ENCODE measurements at regions not wholly inside any gene's neighbourhood (a gene's known extent, or its start where the extent isn't known, plus 50 kb on each side); places are given as distances from the start of the nearest gene placed in this dataset.

GRCh38 chr15:98390946-98391530, 257.3 kb upstream of the IGF1R start:
- no peak for DNase-seq

DNA sequence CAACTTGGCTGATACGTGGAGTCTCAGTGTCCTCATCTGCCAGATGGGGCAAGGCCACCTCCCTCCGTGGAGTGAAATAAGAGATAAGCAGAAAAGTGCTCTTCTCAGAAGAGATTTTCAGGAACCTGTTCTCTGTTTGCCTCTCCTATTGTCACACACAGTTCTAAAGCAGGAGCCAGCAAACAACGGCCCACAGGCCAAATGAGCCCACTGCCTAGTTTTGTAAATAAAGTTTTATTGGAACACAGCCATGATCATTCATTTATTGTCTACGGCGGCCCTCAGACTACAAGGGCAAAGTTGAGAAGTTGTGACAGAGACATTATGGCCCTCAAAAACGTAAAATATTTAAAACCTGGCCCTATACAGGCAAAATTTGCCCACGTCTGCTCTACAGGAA, 256.8 kb upstream of the IGF1R start:
- DNase-seq, result no peak

DNA sequence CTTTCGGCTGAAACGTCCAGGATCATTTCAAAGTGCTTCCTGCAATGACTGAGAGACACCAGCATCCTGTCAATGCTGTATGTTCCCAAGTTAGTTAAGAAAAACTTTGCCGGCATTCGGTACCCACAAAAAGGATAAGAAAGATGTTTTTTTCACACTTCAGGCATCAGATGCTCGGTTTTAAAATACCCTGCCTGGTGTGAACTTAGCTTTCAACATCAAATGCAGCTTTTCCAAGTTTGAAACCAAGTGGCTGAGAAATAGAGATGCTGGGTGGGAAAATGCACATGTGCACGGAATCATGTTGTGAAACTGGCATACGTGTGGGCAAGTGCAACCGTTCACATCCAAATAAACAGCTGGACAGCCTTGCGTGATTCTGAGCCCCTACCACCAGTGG, 254.9 kb upstream of the IGF1R start:
- DNase-seq, result no peak

DNA sequence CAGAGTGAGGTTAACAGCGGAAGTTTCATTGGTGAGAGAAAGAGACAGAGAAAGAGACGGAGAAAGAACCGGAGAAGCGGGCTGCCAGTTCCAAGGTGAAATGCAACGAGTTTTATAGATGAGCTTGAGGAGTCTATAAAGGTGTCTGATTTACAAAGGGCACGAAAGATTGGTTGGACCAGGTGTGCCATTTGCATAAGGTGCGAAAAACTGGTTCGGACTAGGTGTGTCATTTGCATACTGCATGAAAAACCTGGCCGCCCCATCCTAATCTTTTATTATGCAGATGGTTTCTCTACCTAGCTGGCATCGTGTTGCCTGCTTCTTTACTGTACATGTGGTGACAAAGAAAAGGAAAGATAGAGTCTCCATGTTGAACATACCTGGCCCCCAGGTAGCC, 253.8 kb upstream of the IGF1R start:
- DNase-seq, result no peak

DNA sequence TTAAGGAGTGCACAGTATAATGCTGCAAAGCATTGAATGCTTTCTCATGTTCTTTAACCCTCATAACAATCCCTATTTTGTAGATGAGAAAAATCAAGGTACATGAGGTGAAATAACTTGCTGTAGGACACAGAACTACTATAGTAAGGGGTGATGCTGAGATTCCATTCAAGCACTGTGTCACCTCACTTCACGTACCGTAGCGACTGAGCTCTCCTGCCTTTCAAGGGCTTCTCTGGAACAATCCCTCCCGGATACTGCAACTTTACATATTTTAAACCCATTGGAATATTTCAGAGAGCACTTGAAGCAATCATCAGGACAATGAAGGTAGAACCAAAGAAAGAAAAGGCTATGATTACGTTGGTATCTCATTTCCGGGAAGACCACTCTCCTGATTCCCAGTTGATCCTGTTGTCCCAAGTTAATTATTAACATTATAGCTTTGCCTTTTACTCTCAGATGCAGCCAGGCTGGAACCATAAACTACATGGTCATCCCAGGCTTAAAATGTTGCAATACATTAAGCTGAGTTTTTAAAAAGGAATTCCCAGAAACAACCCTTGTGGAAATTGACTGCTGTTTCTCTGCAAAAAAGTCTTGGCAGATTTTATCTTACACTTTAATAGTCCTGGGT, 252.2 kb upstream of the IGF1R start:
- no peak for DNase-seq

GRCh38 chr15:98397419-98397818, 250.9 kb upstream of the IGF1R start:
- peak in 1 of 3 donors; percentile 27 for DNase-seq

- no peak for DNase-seq
Measured at GRCh38 chr15:98398056-98398455, 250.3 kb upstream of the IGF1R start.

GRCh38 chr15:98398886-98399285, 249.5 kb upstream of the IGF1R start:
- no peak for DNase-seq

GRCh38 chr15:98400120-98400519, 248.2 kb upstream of the IGF1R start:
- no peak for DNase-seq

- DNase-seq, result no peak
Measured at GRCh38 chr15:98401029-98401428, 247.3 kb upstream of the IGF1R start.

DNA sequence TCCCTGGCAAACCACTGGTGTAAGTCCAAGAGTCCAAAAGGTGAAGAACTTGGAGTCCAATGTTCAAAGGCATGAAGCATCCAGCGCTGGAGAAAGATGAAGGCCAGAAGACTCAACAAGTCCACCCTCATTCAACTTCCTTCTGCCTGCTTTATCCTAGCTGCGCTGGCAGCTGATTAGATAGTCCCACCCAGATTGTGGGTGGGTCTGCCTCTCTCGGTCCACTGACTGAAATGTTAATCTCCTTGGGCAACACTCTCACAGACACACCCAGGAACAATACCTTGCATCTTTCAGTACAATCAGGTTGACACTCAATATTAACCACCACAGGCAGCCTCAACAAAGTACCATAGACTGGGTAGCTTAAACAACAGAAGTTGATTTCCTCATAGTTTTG, 245.9 kb upstream of the IGF1R start:
- no peak for DNase-seq

DNA sequence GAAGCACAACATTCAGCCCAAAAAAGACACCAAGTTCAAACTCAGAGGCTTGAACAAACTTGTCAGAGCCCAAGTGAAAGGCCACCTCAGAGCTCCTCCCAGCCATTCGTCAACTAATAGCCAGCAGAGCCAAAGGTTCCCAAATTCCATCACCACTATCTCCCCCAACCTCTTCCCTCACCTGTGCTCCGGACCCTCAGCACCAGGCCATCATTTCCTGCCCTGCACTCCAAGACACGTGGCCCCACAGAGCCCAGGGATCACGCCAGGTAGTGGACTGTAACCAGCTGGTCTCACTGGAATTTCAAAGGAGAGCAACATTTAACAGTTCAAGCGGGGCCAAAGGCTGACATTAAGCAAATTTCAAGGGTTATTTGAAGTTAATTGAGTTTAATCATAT, 245.2 kb upstream of the IGF1R start:
- no peak for DNase-seq

GRCh38 chr15:98403569-98403968, 244.8 kb upstream of the IGF1R start:
- DNase-seq, result no peak

- DNase-seq, result no peak
Measured at GRCh38 chr15:98405013-98405412, 243.3 kb upstream of the IGF1R start.

DNA sequence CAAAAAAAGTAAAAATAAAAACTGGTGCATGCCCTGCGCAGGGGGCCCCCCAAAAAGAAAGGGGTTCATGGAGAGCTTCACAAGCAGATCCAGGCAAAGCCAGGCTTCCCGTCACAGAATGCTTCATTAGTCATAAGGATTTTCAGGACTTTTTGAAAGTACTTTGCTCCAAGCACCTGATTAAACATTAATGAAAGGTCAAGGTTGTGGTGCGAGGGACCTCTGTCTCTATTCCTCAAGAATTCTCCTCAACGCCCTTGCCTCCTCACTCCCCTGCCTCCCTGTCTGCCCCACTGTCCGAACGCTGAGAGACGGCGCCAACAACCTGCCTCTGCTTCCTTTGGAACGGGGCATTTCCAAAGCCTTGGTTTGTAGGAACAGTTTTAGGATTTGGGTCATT, 240.1 kb upstream of the IGF1R start:
- DNase-seq, result no peak

DNA sequence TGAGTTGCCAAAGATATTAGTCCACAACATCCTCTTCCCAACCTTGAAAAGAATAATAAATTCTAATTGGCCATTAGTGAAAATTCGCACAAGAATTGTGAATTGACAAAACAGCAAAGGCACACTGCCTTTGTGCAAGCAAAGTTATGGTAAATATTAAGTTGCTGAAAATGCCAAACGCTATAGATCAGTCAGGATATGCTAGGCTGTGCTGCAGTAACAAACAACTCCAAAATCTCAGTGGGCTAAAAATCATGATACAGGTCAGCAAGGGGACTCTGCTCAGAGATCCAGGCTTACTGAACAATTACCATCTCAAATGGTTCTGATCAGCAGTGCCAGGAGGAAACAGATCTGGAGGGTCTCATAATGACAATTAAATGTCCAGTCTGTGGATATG, 238.0 kb upstream of the IGF1R start:
- no peak for DNase-seq

GRCh38 chr15:98412852-98413251, 235.5 kb upstream of the IGF1R start:
- no peak for DNase-seq

DNA sequence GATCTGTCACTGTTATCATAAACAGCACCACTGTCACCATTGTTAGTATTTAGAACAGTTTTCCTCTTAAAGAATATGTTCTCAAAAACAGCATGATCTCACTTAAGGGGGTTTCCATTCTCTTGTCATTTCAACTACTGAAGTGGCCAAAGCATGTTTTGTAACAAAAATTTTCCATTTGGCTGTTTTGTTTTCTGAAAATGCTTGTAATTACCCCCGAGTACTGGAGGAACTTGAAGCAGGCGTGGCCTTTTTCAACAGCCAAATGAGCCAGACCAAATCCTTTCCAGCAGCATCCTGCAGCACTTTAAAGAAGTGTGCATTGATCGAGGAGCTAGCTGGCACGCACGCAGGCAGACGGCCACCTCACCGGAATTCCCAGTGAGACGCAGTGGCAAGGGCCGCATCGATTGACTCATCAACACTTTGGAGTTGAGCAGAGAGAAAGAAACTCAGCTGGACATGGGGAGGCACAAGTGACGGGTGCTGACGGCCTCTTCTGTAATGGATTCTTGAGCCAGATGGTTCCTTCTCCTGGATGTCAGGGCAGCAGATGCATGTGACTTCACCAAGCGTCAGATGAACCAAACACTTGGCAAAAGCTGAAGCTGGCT, 234.3 kb upstream of the IGF1R start:
- peak; percentile 37 to 65 (median 47) for DNase-seq

GRCh38 chr15:98416222-98416855, 232.0 kb upstream of the IGF1R start:
- no peak for DNase-seq

DNA sequence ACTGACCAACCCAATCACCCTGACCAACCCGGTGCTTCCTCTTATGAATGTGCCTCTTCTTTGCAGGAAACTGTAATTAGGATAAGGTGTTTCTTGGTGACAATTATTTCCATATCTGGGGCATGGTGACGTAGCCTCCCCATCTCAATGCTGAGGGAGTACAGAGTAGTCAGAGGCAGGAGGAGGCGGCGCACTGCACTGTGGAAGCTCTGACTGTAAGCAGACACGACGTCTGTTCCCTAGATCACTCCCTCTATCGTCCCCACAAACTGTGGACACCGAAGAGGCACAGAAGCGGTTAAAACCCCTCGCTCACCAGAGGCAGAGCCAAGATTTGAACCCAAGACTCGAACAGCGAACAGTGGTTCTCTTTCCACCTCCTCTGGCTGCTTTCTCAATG, 231.0 kb upstream of the IGF1R start:
- DNase-seq, result no peak

DNA sequence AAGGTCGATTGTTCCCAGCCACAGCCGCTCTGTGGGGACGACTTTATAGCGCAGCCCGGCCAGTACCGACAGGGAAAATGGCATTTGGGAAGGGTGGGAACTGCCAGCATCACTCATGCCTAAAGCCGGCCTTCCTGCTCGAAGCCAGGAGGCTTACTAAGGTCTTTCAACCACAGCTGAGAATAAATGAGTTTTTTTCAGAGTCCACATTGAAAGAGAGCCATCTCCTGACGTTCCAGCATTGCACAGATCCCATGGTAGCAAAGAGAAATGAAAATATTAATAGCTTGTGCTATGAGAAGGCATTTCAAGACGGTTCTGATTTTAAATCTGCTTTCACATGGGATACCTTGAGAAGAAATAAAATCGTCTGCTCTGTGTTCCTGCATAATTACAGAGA, 230.2 kb upstream of the IGF1R start:
- no peak for DNase-seq

DNA sequence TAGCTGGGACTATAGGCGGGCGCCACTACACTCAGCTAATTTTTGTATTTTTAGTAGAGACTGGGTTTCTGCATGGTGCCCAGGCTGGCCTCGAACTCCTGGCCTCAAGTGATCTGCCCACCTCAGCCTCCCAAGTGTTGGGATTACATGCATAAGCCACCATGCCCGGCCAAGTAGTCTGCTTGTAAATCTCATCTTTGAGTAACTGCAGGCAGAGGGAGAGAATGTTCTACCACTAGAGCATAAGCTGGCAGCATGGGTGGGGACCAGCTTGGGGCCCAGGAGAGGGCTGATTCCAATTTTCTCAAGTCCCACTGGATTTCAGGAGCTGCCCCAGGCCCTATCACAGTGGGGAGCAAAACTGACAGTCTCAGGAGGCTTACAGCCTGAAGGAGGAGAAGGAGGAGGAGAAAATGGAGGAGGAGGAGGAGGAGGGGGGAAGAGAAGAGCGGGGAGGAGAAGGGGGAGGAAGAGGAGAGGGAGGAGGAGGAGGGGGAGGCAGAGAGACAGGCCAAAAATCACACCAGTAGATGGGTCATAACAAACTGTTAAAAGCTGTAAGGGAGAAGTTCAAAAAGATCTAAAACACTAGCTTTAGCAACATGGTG, 229.1 kb upstream of the IGF1R start:
- DNase-seq, result no peak

DNA sequence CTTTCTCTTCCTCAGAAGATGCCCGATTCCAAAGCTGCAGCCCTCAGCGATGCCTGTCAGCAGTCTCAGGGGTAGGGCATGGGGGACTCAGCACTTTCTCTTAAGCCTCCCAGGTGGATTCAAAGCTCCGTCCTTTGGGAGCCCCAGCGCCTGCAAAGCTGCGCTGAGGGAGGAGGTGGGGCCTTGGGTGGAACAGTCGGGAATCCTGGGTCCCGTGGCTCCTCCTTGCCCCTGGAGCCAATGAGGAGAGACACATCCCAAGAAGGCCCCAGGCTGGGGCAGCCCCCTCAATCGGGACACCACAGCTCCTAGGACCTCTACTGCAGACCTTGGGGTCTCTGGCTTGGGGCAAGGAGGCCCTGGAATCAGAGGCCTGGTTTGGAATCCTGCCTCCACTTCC, 227.5 kb upstream of the IGF1R start:
- no peak for DNase-seq
